Keratinocyte (primary cell): ENCODE measurements at regions not wholly inside any gene's neighbourhood (a gene's known extent, or its start where the extent isn't known, plus 50 kb on each side); places are given as distances from the start of the nearest gene placed in this dataset.

Experiments
- DNase-seq: peaks from one replicate; pipeline ENCODE4 v3.0.0-alpha.2; 2011; ENCODE audit warnings: low read depth, missing footprints, low spot score
- FAIRE-seq: peaks from 2 replicates; lab custom pipeline; 2011; peaks lifted over from hg19 to GRCh38; lab: Jason Lieb, UNC
- H2AFZ ChIP-seq: 2 replicates; pipeline ENCODE4 v1.6.0; 2012; ENCODE audit warnings: low read length, control low read depth, inconsistent platforms; ENCODE audit not compliant: control insufficient read depth
- H3K27ac ChIP-seq: 2 replicates; pipeline ENCODE4 v1.5.1; 2011; ENCODE audit warnings: low read length; ENCODE audit not compliant: control insufficient read depth, insufficient read depth
- H3K27me3 ChIP-seq: 3 replicates; pipeline ENCODE4 v1.6.0; 2011; ENCODE audit warnings: low read length; ENCODE audit not compliant: control insufficient read depth, insufficient read depth; ENCODE audit errors: extremely low read depth
- H3K36me3 ChIP-seq, 2 experiments: 2 replicates in 1 of 2; 3 replicates in 1 of 2; pipeline ENCODE4 v1.5.1; 2011; ENCODE audit warnings: low read length in 2 of 2, mild to moderate bottlenecking in 1 of 2; ENCODE audit not compliant: control insufficient read depth in 2 of 2, insufficient read depth in 2 of 2; ENCODE audit errors: extremely low read depth in 1 of 2
- H3K4me1 ChIP-seq: 3 replicates; pipeline ENCODE4 v1.5.1; 2011; ENCODE audit warnings: low read length; ENCODE audit not compliant: control insufficient read depth, insufficient read depth; ENCODE audit errors: extremely low read depth
- H3K4me2 ChIP-seq: 3 replicates; pipeline ENCODE4 v1.6.0; 2011; ENCODE audit warnings: low read depth, low read length; ENCODE audit not compliant: control insufficient read depth, insufficient read depth; ENCODE audit errors: extremely low read depth
- H3K4me3 ChIP-seq, 3 experiments: fragments of 200-600 bp in 1 of 3; sonication (generic) in 1 of 3; 2 replicates in 2 of 3; 3 replicates in 1 of 3; pipeline ENCODE4 v1.5.1; 2011 to 2016; ENCODE audit warnings: low read length in 3 of 3, mild to moderate bottlenecking in 3 of 3, control low read depth in 2 of 3, inconsistent platforms in 1 of 3, low read depth in 1 of 3, mixed read lengths in 1 of 3, mixed run types in 1 of 3, moderate library complexity in 1 of 3; ENCODE audit not compliant: control insufficient read depth in 2 of 3, insufficient read depth in 2 of 3; ENCODE audit errors: extremely low read depth in 1 of 3
- H3K79me2 ChIP-seq: 2 replicates; pipeline ENCODE4 v1.6.0; 2012; ENCODE audit warnings: low read length; ENCODE audit not compliant: control insufficient read depth, insufficient read depth
- H3K9ac ChIP-seq: 3 replicates; pipeline ENCODE4 v1.6.0; 2011; ENCODE audit warnings: low read length; ENCODE audit not compliant: control insufficient read depth, insufficient read depth; ENCODE audit errors: extremely low read depth
- H3K9me1 ChIP-seq: 3 replicates; pipeline ENCODE4 v1.6.0; 2011; ENCODE audit warnings: low read length; ENCODE audit not compliant: control insufficient read depth, insufficient read depth; ENCODE audit errors: extremely low read depth
- H3K9me3 ChIP-seq: 2 replicates; pipeline ENCODE4 v1.5.1; 2012; ENCODE audit warnings: low read depth, low read length; ENCODE audit not compliant: control insufficient read depth
- H4K20me1 ChIP-seq: 3 replicates; pipeline ENCODE4 v1.6.0; 2011; ENCODE audit warnings: low read length; ENCODE audit not compliant: control insufficient read depth, insufficient read depth; ENCODE audit errors: extremely low read depth
- CTCF ChIP-seq, 3 experiments: IDR thresholded peaks in 1 of 3; conservative IDR thresholded peaks in 1 of 3; optimal IDR thresholded peaks in 1 of 3; 2 replicates in 2 of 3; 3 replicates in 1 of 3; pipeline versions ENCODE3 to v1.5.1; 2011; ENCODE audit warnings: low read length in 3 of 3, mild to moderate bottlenecking in 3 of 3, moderate library complexity in 2 of 3, control low read depth in 1 of 3, inconsistent platforms in 1 of 3; ENCODE audit not compliant: insufficient read depth in 2 of 3; ENCODE audit errors: extremely low read depth in 1 of 3
- EZH2 ChIP-seq: IDR thresholded peaks from one replicate; pipeline ENCODE4 v1.6.1; 2012; ENCODE audit warnings: inconsistent platforms, mild to moderate bottlenecking, low read length, moderate library complexity
- dilution Hi-C: fragments of 300-500 bp; cut with MboI; formaldehyde crosslinking; loops from one replicate; pipeline ENCODE4 v1.7.0; 2020; ENCODE audit warnings: low sequenced_read_pairs; ENCODE audit not compliant: extremely low pct_ligation_motif_present

- Histone ChIP-seq H3K4me2 (no peak overlapping the region), H4K20me1 (no peaks in the 10 kb centered on the region), H3K4me3 (no peak overlapping the region), H3K4me1 (peaks cover 17% of the 10 kb centered on the region), H3K79me2 (no peaks in the 10 kb centered on the region), H3K36me3 (peaks cover 3 to 9% of the 10 kb centered on the region in 2 experiments), H3K27ac (no peak overlapping the region), H3K27me3 (no peaks in the 10 kb centered on the region), H2AFZ (no peak overlapping the region), H3K9me1 (no peaks in the 10 kb centered on the region), H3K9ac (no peak overlapping the region), H3K9me3 (no peaks in the 10 kb centered on the region)
- FAIRE-seq (no peak), DNase-seq (no peak)
- dilution Hi-C loops = no loop called here
- TF ChIP-seq CTCF (optimal IDR thresholded peaks at IDR 0.05 in 1 of 3, IDR thresholded peaks at IDR 0.05 in 1 of 3, conservative IDR thresholded peaks at IDR 0.05 in 1 of 3; ENCODE audit: extremely low read depth in 1 of 3, insufficient read depth in 2 of 3, low read length in 3 of 3) (no peak), EZH2 (no peak)
These were observed 67.1 kb upstream of the NAA20 start for GRCh38 chr20:19950042-19950441.

GRCh38 chr20:19952392-19952791 is 64.8 kb upstream of the NAA20 start:
- Histone ChIP-seq H3K27ac (no peak overlapping the region), H3K9me3 (no peaks in the 10 kb centered on the region), H3K9me1 (no peaks in the 10 kb centered on the region), H3K4me3 (no peak overlapping the region), H3K4me1 (peaks cover 24% of the 10 kb centered on the region), H4K20me1 (no peaks in the 10 kb centered on the region), H3K9ac (no peak overlapping the region), H2AFZ (no peak overlapping the region), H3K4me2 (no peak overlapping the region), H3K36me3 (peaks cover 3 to 9% of the 10 kb centered on the region in 2 experiments), H3K79me2 (no peaks in the 10 kb centered on the region), H3K27me3 (no peaks in the 10 kb centered on the region)
- dilution Hi-C loops = no loop called here
- DNase-seq = no peak
- FAIRE-seq = no peak
- TF ChIP-seq CTCF (optimal IDR thresholded peaks at IDR 0.05 in 1 of 3, IDR thresholded peaks at IDR 0.05 in 1 of 3, conservative IDR thresholded peaks at IDR 0.05 in 1 of 3; ENCODE audit: extremely low read depth in 1 of 3, insufficient read depth in 2 of 3, low read length in 3 of 3) (no peak), EZH2 (no peak)
